Common myeloid progenitor, CD34-positive (primary cell): ENCODE measurements at regions not wholly inside any gene's neighbourhood (a gene's known extent, or its start where the extent isn't known, plus 50 kb on each side); places are given as distances from the start of the nearest gene placed in this dataset.
"Not testable (repeated sequence)": the region's sequence is repeated elsewhere in the genome, so short reads cannot be mapped to it uniquely, and the experiment has no call there.

Experiments
- CTCF ChIA-PET: fragments of 350-600 bp; sonication (Branson Sonifier 250); formaldehyde crosslinking; loops from one replicate; lab custom pipeline; 2021; ENCODE audit warnings: antibody characterized with exemption; lab: Charles Lee
- POLR2A ChIA-PET: fragments of 350-600 bp; sonication (Branson Sonifier 250); formaldehyde crosslinking; loops from one replicate; lab custom pipeline; 2021; ENCODE audit warnings: antibody characterized with exemption; lab: Charles Lee
- DNase-seq, 3 donors: peaks; one replicate each; pipeline versions ENCODE4 v3.0.0 to v3.0.0-alpha.2; 2013
- H3K27ac ChIP-seq, 2 experiments: 1 replicate in 1 of 2; 2 replicates in 1 of 2; pipeline ENCODE4 v1.7.0; 2013; ENCODE audit warnings: inconsistent platforms in 2 of 2, low read length in 2 of 2, mild to moderate bottlenecking in 2 of 2, low read depth in 1 of 2, moderate library complexity in 1 of 2; ENCODE audit not compliant: severe bottlenecking in 2 of 2, insufficient read depth in 1 of 2, poor library complexity in 1 of 2
- H3K27me3 ChIP-seq, 5 experiments: replicated peaks in 2 of 5; 1 replicate in 3 of 5; 2 replicates in 2 of 5; pipeline versions ENCODE4 v1.6.1 to v1.7.0; 2013; ENCODE audit warnings: low read length in 4 of 5, mild to moderate bottlenecking in 2 of 5, moderate library complexity in 2 of 5, inconsistent platforms in 1 of 5; ENCODE audit not compliant: insufficient read depth in 5 of 5, control insufficient read depth in 4 of 5
- H3K36me3 ChIP-seq, 4 experiments: 1 replicate in 2 of 4; 2 replicates in 2 of 4; pipeline versions ENCODE4 v1.6.1 to v1.7.0; 2013; ENCODE audit warnings: low read length in 3 of 4, control low read depth in 1 of 4, mild to moderate bottlenecking in 1 of 4; ENCODE audit not compliant: control insufficient read depth in 4 of 4, insufficient read depth in 4 of 4
- H3K4me1 ChIP-seq, 4 experiments: 1 replicate in 3 of 4; 2 replicates in 1 of 4; pipeline versions ENCODE4 v1.6.1 to v1.7.1; 2013; ENCODE audit warnings: low read length in 3 of 4, mild to moderate bottlenecking in 3 of 4, control low read depth in 1 of 4, inconsistent platforms in 1 of 4, moderate library complexity in 1 of 4; ENCODE audit not compliant: control insufficient read depth in 4 of 4, insufficient read depth in 4 of 4; ENCODE audit errors: control extremely low read depth in 1 of 4
- H3K4me3 ChIP-seq, 7 experiments: 1 replicate in 4 of 7; 2 replicates in 3 of 7; pipeline versions ENCODE4 v1.5.1 to v1.7.0; 2013; ENCODE audit warnings: mild to moderate bottlenecking in 7 of 7, low read length in 6 of 7, moderate library complexity in 6 of 7, inconsistent platforms in 2 of 7, low read depth in 2 of 7, control low read depth in 1 of 7; ENCODE audit not compliant: insufficient read depth in 4 of 7, control insufficient read depth in 1 of 7; ENCODE audit errors: extremely low read depth in 1 of 7
- H3K9me3 ChIP-seq, 5 experiments: 1 replicate in 4 of 5; 2 replicates in 1 of 5; pipeline versions ENCODE4 v1.6.1 to v1.7.1; 2013; ENCODE audit warnings: low read length in 4 of 5, mild to moderate bottlenecking in 2 of 5, inconsistent platforms in 1 of 5, low read depth in 1 of 5, moderate library complexity in 1 of 5; ENCODE audit not compliant: control insufficient read depth in 4 of 5, insufficient read depth in 2 of 5; ENCODE audit errors: control extremely low read depth in 1 of 5
- WGBS: methylation state at CpG from one replicate; pipeline ENCODE4 v1.1.5; 2013; ENCODE audit not compliant: insufficient coverage; 5-methylcytosine and 5-hydroxymethylcytosine counted together

GRCh38 chr20:33939031-33939430 is 54.7 kb upstream of the RALY start:
- H3K27ac ChIP-seq, H3K27me3 ChIP-seq, H3K9me3 ChIP-seq, POLR2A ChIA-PET, H3K4me3 ChIP-seq, DNase-seq, H3K4me1 ChIP-seq, H3K36me3 ChIP-seq: not testable (repeated sequence)
- WGBS = 97% methylated on average over 5 of the region's 5 CpGs
- CTCF ChIA-PET = interaction anchor here (1.6 kb wide), 1 partner anchor 131 kb away, joined by 4 read pairs; no protein-coding TSS in a partner anchor

DNA sequence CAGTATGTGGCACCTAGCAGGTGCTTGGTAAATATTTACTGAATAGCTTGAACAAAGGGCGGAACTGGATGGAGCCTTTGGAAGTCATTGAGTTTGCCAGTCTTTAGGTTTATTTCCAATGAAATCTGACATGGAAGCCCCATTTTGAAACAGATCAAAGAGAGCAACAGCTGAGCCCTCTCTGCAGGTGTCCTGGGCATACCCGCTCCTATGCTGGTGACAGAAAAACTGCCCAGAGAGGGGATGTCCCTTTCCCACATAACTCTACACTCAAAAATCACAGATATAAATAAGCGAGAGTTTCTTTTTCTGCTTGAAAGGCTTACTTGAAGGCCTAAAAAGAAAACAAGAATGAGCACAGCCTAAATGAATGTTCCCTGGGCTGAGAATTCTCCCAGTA is 53.0 kb upstream of the RALY start:
- H3K27me3 ChIP-seq = no peaks in the 10 kb centered on the region
- ChIA-PET CTCF (interaction anchor here (0.8 to 1.3 kb wide), 4 partner anchors 9 to 158 kb away, joined by 3 to 4 read pairs (median 3); no protein-coding TSS in a partner anchor), POLR2A (no interaction called here)
- no peak overlapping the region for H3K4me3 ChIP-seq
- H3K9me3 ChIP-seq = no peaks in the 10 kb centered on the region
- no peak for DNase-seq
- no peak overlapping the region for H3K27ac ChIP-seq
- H3K36me3 ChIP-seq = no peaks in the 10 kb centered on the region
- WGBS = 92% methylated on average over 2 of the region's 3 CpGs
- H3K4me1 ChIP-seq = no peaks in the 10 kb centered on the region
